ENCODE measurements at regions not wholly inside any gene's neighbourhood (a gene's known extent, or its start where the extent isn't known, plus 50 kb on each side); places are given as distances from the start of the nearest gene placed in this dataset.

DNA sequence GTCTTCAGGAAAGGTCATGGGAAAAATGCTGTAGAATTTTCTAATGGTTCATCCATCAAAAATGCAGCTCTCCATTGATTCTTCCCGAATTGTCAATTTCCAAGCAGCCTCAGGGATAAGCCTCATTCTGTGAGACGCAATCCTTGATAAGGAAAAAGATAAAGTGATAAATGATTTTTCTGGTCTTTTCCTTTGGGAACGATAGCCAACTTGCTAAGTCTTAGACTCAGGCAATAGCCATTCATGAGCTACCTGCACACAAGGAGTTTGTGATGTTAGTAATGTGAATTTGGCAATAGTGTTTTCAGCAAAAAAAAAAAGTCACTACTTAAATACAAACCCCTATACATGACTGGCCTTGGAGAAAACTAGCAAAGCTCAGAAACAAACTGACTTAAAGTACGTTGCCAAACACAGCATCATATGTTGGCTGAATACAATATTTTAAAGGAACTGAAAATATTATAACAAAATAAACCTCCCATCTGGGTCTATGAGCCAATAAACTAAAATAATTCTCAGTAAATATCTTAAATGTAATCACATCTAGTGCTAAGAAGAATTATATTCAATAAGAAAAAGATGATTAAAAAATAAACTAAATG is 75.5 kb downstream of the KLF6 start:
- TF ChIP-seq CTCF (IDR thresholded peaks at IDR 0.05; ENCODE audit: low read depth, low read length) = no peak
- TF ChIP-seq MAX (IDR thresholded peaks at IDR 0.05; ENCODE audit: low read depth, low read length) = no peak
- TF ChIP-seq POLR2A (IDR thresholded peaks at IDR 0.05; ENCODE audit: extremely low read depth, insufficient read length) = no peak
- TF ChIP-seq MYC (IDR thresholded peaks at IDR 0.05; ENCODE audit: low read depth, low read length) = no peak
